HCT116 (cell line): ENCODE measurements at regions not wholly inside any gene's neighbourhood (a gene's known extent, or its start where the extent isn't known, plus 50 kb on each side); places are given as distances from the start of the nearest gene placed in this dataset.

Experiments
- ATAC-seq: fragments of 200-7000 bp; cut with Tn5 transposase; 2 replicates; pipeline ENCODE4 v1.9.1; 2020; ENCODE audit warnings: mild to moderate bottlenecking, moderate library complexity
- BruUV-seq: library from RNA; stranded (reverse); fragments of 400-500 nt; replicated peaks from 2 replicates; lab custom pipeline; 2021; lab: Mats Ljungman, UMichigan
- CTCF ChIA-PET: fragments of 300-600 bp; sonication (Branson Sonifier 250); formaldehyde crosslinking; loops from one replicate; lab custom pipeline; 2021; ENCODE audit warnings: antibody characterized with exemption; lab: Charles Lee
- POLR2A ChIA-PET: fragments of 300-600, 350-600 bp; sonication (Branson Sonifier 250); formaldehyde crosslinking; loops from one replicate; lab custom pipeline; 2021; ENCODE audit warnings: antibody characterized with exemption; lab: Charles Lee
- RAD21 ChIA-PET, 2 experiments: fragments of 300-600 bp; sonication (Branson Sonifier 250); formaldehyde crosslinking; loops; one replicate each; lab custom pipeline; 2023; ENCODE audit warnings: low total read pairs in 2 of 2; ENCODE audit not compliant: uncharacterized antibody in 2 of 2, unreplicated experiment in 2 of 2, low non-redundant PET in 1 of 2; lab: Charles Lee
- DNase-seq: peaks from one replicate; pipeline ENCODE4 v3.0.0-alpha.2; 2010; ENCODE audit warnings: low read depth, low spot score
- H2AFZ ChIP-seq: fragments of 200-600 bp; shearing (Covaris generic), sonication (generic); 2 replicates; pipeline ENCODE4 v1.6.1; 2017; ENCODE audit warnings: low read depth, mixed run types, mixed read lengths, antibody characterized with exemption, low read length; ENCODE audit not compliant: poor library complexity, severe bottlenecking
- H3K27ac ChIP-seq: 2 replicates; pipeline ENCODE4 v1.5.1; 2012; ENCODE audit warnings: low read depth, low read length
- H3K27me3 ChIP-seq: fragments of 200-600 bp; sonication (generic); 2 replicates; pipeline ENCODE4 v1.6.1; 2016; ENCODE audit warnings: mixed run types, low read length, mixed read lengths; ENCODE audit not compliant: insufficient read depth
- H3K36me3 ChIP-seq, 2 experiments: fragments of 200-500 bp in 1 of 2; fragments of 200-600 bp in 1 of 2; sonication (Bioruptor generic) in 1 of 2; sonication (generic) in 1 of 2; 2 replicates each; pipeline versions ENCODE4 v1.5.1 to v1.6.1; 2014 to 2016; ENCODE audit warnings: low read length in 2 of 2, inconsistent platforms in 1 of 2, mixed read lengths in 1 of 2, mixed run types in 1 of 2; ENCODE audit not compliant: insufficient read depth in 2 of 2, control insufficient read depth in 1 of 2
- H3K4me1 ChIP-seq, 2 experiments: fragments of 200-600 bp in 1 of 2; sonication (generic) in 1 of 2; 2 replicates each; pipeline versions ENCODE4 v1.5.1 to v1.6.1; 2012 to 2017; ENCODE audit warnings: low read length in 2 of 2, inconsistent platforms in 1 of 2, mild to moderate bottlenecking in 1 of 2, mixed read lengths in 1 of 2, mixed run types in 1 of 2, moderate library complexity in 1 of 2; ENCODE audit not compliant: insufficient read depth in 2 of 2, control insufficient read depth in 1 of 2
- H3K4me2 ChIP-seq: fragments of 200-600 bp; sonication (generic); 2 replicates; pipeline ENCODE4 v1.6.1; 2017; ENCODE audit warnings: mixed run types, low read length, mixed read lengths
- H3K4me3 ChIP-seq, 2 experiments: fragments of 200-600 bp in 1 of 2; sonication (generic) in 1 of 2; replicated peaks in 1 of 2; 2 replicates each; pipeline ENCODE4 v1.5.1; 2011 to 2016; ENCODE audit warnings: low read length in 2 of 2, control low read depth in 1 of 2, low read depth in 1 of 2, mild to moderate bottlenecking in 1 of 2, mixed read lengths in 1 of 2, mixed run types in 1 of 2
- H3K79me2 ChIP-seq: fragments of 200-600 bp; sonication (generic); 2 replicates; pipeline ENCODE4 v1.6.1; 2017; ENCODE audit warnings: mild to moderate bottlenecking, mixed run types, low read length, moderate library complexity, mixed read lengths; ENCODE audit not compliant: insufficient read depth
- H3K9ac ChIP-seq: fragments of 200-600 bp; sonication (generic); 2 replicates; pipeline ENCODE4 v1.6.1; 2016; ENCODE audit warnings: low read length, mixed read lengths
- H3K9me2 ChIP-seq: fragments of 200-600 bp; sonication (generic), shearing (Covaris generic); 2 replicates; pipeline ENCODE4 v1.6.1; 2017; ENCODE audit warnings: mixed run types, mild to moderate bottlenecking, moderate library complexity; ENCODE audit not compliant: insufficient read depth
- H3K9me3 ChIP-seq, 2 experiments: fragments of 200-500 bp in 1 of 2; fragments of 200-600 bp in 1 of 2; sonication (Bioruptor generic) in 1 of 2; sonication (generic) in 1 of 2; 2 replicates each; pipeline ENCODE4 v1.6.1; 2014 to 2017; ENCODE audit warnings: low read length in 2 of 2, mixed read lengths in 2 of 2, inconsistent platforms in 1 of 2, low read depth in 1 of 2, mild to moderate bottlenecking in 1 of 2, mixed run types in 1 of 2, moderate library complexity in 1 of 2; ENCODE audit not compliant: control insufficient read depth in 1 of 2, insufficient read depth in 1 of 2
- H4K20me1 ChIP-seq: fragments of 200-600 bp; sonication (generic), shearing (Covaris generic); 2 replicates; pipeline ENCODE4 v1.6.1; 2017; ENCODE audit warnings: mixed run types, mild to moderate bottlenecking, moderate library complexity; ENCODE audit not compliant: insufficient read depth
- CEBPB ChIP-seq: IDR thresholded peaks from 2 replicates; pipeline ENCODE4 v1.6.1; 2012; ENCODE audit warnings: low read depth
- EZH2 ChIP-seq: fragments of 200-600 bp; sonication (generic); IDR thresholded peaks from 2 replicates; pipeline ENCODE4 v1.6.1; 2017; ENCODE audit warnings: antibody characterized with exemption, mixed run types
- EZH2phosphoT487 ChIP-seq: fragments of 200-600 bp; IDR thresholded peaks from 2 replicates; pipeline ENCODE4 v1.6.1; 2018; ENCODE audit warnings: antibody characterized with exemption, borderline replicate concordance
- FOSL1 ChIP-seq: IDR thresholded peaks from 2 replicates; pipeline ENCODE4 v1.6.1; 2012; ENCODE audit warnings: low read depth
- POLR2A ChIP-seq: IDR thresholded peaks from 2 replicates; pipeline ENCODE4 v1.7.0; 2011; ENCODE audit warnings: borderline replicate concordance; ENCODE audit not compliant: insufficient read depth, insufficient read length; ENCODE audit errors: extremely low read depth
- POLR2AphosphoS5 ChIP-seq: IDR thresholded peaks from 2 replicates; pipeline ENCODE4 v1.6.1; 2011; ENCODE audit warnings: mild to moderate bottlenecking, low read depth, low read length, moderate library complexity
- RAD21 ChIP-seq: IDR thresholded peaks from 2 replicates; pipeline ENCODE4 v1.6.1; 2012; ENCODE audit warnings: low read depth, mild to moderate bottlenecking
- SIN3A ChIP-seq: IDR thresholded peaks from 2 replicates; pipeline ENCODE4 v1.6.1; 2012; ENCODE audit warnings: low read depth
- ZFX ChIP-seq: fragments of 450-650 bp; IDR thresholded peaks from 2 replicates; pipeline ENCODE4 v1.6.1; 2017
- intact Hi-C: fragments of 100-400 bp; cut with micrococcal nuclease; formaldehyde crosslinking; loops from 2 replicates; pipeline ENCODE4 v1.10.0; 2022
- TF ChIP-seq, protein P1 (sequence below): IDR thresholded peaks from 2 replicates; pipeline ENCODE4 v1.6.1; 2012; ENCODE audit warnings: low read depth
- TF ChIP-seq, protein P2 (sequence below), 3 experiments: fragments of 200-600 bp in 1 of 3; sonication (generic) in 1 of 3; IDR thresholded peaks in 2 of 3; conservative IDR thresholded peaks in 1 of 3; 2 replicates each; pipeline ENCODE4 v1.5.1; 2012 to 2017; ENCODE audit warnings: low read depth in 2 of 3, low read length in 2 of 3, antibody characterized with exemption in 1 of 3, borderline replicate concordance in 1 of 3, control low read depth in 1 of 3, mild to moderate bottlenecking in 1 of 3, mixed read lengths in 1 of 3, mixed run types in 1 of 3, moderate library complexity in 1 of 3; ENCODE audit not compliant: insufficient read depth in 1 of 3

DNA sequence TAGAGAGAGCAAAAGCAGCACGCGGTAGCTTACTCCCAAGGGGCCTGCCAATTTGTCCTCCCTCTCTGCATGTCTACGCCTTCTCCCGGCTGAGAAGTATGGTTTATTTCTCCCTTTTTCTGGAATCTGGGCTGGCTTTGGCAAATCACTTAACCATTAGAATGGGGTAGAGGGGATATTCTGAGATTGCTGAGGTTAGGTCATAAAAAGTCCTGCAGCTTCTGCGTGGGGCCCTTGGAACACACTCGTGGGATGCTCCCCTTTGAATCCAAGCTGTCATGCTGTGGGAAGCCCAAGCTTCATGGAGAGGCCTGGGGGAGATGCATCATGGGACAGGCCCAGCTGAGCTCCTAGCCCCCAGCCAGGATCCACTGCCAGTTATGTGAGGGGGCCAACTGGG, 403.6 kb upstream of the MAF start:
- intact Hi-C loops = no loop called here
- H3K4me1 ChIP-seq = no peaks in the 10 kb centered on the region
- H3K9me3 ChIP-seq = peaks cover 22 to 66% of the 10 kb centered on the region in 2 experiments; a peak in 2 of 4 replicates
- no peak for TF ChIP-seq ZFX
- no peak for TF ChIP-seq SIN3A
- TF ChIP-seq, protein P1, sequence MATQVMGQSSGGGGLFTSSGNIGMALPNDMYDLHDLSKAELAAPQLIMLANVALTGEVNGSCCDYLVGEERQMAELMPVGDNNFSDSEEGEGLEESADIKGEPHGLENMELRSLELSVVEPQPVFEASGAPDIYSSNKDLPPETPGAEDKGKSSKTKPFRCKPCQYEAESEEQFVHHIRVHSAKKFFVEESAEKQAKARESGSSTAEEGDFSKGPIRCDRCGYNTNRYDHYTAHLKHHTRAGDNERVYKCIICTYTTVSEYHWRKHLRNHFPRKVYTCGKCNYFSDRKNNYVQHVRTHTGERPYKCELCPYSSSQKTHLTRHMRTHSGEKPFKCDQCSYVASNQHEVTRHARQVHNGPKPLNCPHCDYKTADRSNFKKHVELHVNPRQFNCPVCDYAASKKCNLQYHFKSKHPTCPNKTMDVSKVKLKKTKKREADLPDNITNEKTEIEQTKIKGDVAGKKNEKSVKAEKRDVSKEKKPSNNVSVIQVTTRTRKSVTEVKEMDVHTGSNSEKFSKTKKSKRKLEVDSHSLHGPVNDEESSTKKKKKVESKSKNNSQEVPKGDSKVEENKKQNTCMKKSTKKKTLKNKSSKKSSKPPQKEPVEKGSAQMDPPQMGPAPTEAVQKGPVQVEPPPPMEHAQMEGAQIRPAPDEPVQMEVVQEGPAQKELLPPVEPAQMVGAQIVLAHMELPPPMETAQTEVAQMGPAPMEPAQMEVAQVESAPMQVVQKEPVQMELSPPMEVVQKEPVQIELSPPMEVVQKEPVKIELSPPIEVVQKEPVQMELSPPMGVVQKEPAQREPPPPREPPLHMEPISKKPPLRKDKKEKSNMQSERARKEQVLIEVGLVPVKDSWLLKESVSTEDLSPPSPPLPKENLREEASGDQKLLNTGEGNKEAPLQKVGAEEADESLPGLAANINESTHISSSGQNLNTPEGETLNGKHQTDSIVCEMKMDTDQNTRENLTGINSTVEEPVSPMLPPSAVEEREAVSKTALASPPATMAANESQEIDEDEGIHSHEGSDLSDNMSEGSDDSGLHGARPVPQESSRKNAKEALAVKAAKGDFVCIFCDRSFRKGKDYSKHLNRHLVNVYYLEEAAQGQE = no peak
- TF ChIP-seq FOSL1 = no peak
- no TSS peak for BruUV-seq
- H2AFZ ChIP-seq = no peak overlapping the region
- no peaks in the 10 kb centered on the region for H3K27me3 ChIP-seq
- DNase-seq (no peak), ATAC-seq (no peak)
- RAD21 ChIA-PET = no interaction called here
- no peaks in the 10 kb centered on the region for H3K79me2 ChIP-seq
- CTCF ChIA-PET = no interaction called here
- H3K9ac ChIP-seq = no peak overlapping the region
- no peaks in the 10 kb centered on the region for H4K20me1 ChIP-seq
- H3K9me2 ChIP-seq = no peaks in the 10 kb centered on the region
- H3K36me3 ChIP-seq = no peaks in the 10 kb centered on the region
- no peak overlapping the region for H3K4me2 ChIP-seq
- no peak overlapping the region for H3K27ac ChIP-seq
- POLR2A ChIA-PET = no interaction called here
- H3K4me3 ChIP-seq = no peak overlapping the region

DNA sequence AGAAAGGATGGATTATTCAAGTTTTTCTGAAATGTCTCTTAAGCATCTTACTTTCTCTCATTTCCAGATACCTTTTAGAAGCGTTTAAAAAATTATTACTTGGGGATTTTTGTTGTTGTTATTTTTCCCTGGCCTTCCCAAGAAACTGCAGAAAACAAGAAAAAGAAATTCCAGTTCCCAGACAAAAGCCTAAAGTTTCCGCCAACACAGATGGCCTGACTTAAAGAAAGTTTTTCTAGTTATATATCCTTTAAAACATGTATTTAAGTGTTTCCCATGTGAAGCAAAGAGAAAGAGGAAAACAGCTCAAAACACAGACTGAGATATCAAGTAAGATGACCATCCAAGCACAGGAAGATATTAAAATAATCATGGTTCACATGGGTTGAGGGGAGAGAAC, 401.7 kb upstream of the MAF start:
- intact Hi-C loops = no loop called here
- ATAC-seq = no peak
- Histone ChIP-seq H3K27me3 (no peaks in the 10 kb centered on the region), H3K79me2 (no peaks in the 10 kb centered on the region), H4K20me1 (no peaks in the 10 kb centered on the region), H3K27ac (no peak overlapping the region), H3K4me1 (no peaks in the 10 kb centered on the region), H2AFZ (no peak overlapping the region), H3K9me2 (no peaks in the 10 kb centered on the region), H3K36me3 (no peaks in the 10 kb centered on the region), H3K9me3 (peaks cover 30 to 64% of the 10 kb centered on the region in 2 experiments; a peak in 2 of 4 replicates), H3K4me3 (no peak overlapping the region), H3K9ac (no peak overlapping the region), H3K4me2 (no peak overlapping the region)
- no peak for DNase-seq
- BruUV-seq = no TSS peak
- ChIA-PET CTCF (no interaction called here), RAD21 (no interaction called here), POLR2A (no interaction called here)
- TF ChIP-seq EZH2phosphoT487 (no peak), SIN3A (no peak), POLR2A (no peak), RAD21 (no peak), FOSL1 (no peak), CEBPB (no peak), ZFX (no peak), POLR2AphosphoS5 (no peak), EZH2 (no peak)
- TF ChIP-seq, protein P2, sequence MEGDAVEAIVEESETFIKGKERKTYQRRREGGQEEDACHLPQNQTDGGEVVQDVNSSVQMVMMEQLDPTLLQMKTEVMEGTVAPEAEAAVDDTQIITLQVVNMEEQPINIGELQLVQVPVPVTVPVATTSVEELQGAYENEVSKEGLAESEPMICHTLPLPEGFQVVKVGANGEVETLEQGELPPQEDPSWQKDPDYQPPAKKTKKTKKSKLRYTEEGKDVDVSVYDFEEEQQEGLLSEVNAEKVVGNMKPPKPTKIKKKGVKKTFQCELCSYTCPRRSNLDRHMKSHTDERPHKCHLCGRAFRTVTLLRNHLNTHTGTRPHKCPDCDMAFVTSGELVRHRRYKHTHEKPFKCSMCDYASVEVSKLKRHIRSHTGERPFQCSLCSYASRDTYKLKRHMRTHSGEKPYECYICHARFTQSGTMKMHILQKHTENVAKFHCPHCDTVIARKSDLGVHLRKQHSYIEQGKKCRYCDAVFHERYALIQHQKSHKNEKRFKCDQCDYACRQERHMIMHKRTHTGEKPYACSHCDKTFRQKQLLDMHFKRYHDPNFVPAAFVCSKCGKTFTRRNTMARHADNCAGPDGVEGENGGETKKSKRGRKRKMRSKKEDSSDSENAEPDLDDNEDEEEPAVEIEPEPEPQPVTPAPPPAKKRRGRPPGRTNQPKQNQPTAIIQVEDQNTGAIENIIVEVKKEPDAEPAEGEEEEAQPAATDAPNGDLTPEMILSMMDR (IDR thresholded peaks at IDR 0.05 in 2 of 3, conservative IDR thresholded peaks at IDR 0.05 in 1 of 3; ENCODE audit: borderline replicate concordance in 1 of 3, insufficient read depth in 1 of 3, low read depth in 2 of 3, low read length in 2 of 3) = no peak
- TF ChIP-seq, protein P1 = no peak
